HG02840 (cell line): ENCODE measurements at regions not wholly inside any gene's neighbourhood (a gene's known extent, or its start where the extent isn't known, plus 50 kb on each side); places are given as distances from the start of the nearest gene placed in this dataset.

Experiments used
- ATAC-seq: cut with Tn5 transposase; IDR thresholded peaks from one replicate; pipeline ENCODE4 v1.9.1; 2021; ENCODE audit warnings: mild to moderate bottlenecking, moderate library complexity, moderate number of reproducible peaks; ENCODE audit not compliant: unreplicated experiment, low FRiP score

DNA sequence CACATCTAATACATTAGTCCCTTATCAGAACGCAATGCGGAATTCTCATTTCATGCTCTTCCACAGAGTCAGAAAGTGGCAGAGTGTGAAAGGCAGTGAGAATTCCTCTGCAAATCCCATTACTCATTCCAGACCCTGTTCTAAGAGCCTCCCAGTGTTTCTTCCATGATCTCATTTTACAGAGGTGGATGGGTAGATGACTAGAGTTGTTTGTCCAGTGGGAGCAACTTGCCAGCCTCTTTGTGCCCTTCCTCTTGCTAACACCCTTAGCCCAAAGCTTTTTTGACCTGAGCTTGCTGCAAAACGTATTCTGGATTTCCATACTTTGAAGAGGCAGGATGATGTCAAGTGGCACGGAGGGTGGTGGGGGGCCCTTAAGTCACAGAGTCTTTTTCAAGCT, 467.7 kb upstream of the RGPD4 start:
- ATAC-seq, result no peak

DNA sequence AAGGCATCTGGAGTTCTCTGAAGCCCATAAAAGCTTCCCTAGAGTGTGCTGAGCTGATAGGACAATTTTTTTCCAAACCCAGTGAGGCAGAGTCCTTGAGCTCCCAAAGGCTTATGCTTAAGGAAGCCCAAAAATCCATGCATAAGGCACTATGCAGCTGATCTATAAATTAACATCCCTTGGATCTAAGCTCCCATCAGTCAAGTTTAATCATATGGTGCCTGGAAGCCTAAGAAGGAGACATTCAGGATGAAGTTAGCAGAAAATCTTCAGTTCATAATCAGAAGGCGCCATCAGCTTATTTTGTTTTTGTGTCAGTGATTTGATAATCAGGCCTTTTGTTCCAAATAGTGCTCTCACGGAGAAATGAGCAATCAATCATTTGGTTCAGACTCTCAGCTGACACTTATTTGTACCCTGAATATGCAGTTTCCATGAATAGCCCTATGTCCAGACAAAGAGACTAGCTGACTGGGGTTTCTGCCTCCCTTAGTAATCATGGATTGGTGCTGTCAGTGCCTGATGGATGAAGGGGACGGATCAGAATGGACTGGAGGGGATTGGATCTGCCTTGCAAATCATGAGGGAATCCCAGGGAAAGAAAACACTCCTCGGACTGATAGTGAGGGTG, 464.8 kb upstream of the RGPD4 start:
- ATAC-seq, result no peak

DNA sequence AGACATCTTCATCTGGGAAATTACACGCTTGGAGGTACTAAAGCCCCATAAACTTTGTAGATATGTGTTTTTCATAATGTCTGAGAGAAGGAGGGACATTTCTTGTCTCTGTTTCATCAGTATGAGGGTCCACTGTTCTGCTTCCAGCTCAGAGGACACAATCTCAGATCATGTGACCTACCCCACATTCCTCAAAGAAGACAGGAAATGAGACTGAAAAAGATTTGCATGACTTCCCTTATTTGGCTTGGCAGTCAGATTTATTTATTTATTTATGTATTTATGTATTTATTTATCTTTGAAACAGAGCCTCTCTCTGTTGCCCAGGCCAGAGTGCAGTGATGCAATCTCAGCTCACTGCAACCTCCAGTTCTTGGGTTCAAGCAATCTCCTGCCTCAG, 463.7 kb upstream of the RGPD4 start:
- ATAC-seq, result no peak

DNA sequence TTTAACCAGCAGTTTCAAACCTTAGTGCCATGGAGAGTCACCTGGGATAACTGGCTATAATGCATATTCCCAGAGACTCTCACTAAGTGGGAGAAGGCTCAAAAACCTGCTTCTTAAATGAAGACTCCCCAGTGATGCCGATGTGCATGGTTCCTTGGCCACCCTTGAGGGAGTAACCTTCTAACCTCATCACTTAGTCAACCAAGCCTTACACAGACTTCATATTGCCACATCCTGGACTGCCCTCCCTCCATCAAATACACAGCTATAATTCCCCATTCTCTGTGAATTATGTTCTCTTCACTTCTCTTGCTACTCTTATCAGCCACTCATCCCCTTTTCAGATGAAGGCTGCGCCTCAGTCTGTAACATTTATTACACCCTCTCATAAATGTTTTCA, 462.9 kb upstream of the RGPD4 start:
- ATAC-seq, result no peak

DNA sequence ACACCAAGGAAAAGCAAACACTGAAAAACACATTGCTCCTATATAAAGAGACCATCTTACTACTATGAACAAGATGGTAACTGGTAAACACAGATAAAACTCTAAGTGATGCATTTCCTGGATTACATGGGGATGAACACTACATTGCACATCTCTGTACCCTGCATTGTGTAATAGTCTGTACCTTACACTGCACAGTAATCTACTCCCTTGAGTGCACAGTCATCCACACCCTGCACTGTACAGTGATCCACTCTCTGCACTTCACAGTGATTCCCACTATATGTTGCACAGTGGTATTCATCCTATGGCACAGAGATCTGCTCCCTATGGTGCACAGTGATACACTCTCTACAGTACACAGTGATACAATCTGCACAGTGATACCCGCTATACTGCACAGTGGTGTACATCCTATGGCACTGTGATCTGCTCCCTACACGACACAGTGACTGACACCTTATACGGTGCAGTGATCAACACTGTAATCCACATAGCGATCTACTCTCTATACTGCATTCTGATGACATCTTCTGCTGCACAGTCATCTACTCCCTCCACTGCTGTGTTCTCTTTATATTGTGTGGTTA, 462.2 kb upstream of the RGPD4 start:
- ATAC-seq, result no peak

DNA sequence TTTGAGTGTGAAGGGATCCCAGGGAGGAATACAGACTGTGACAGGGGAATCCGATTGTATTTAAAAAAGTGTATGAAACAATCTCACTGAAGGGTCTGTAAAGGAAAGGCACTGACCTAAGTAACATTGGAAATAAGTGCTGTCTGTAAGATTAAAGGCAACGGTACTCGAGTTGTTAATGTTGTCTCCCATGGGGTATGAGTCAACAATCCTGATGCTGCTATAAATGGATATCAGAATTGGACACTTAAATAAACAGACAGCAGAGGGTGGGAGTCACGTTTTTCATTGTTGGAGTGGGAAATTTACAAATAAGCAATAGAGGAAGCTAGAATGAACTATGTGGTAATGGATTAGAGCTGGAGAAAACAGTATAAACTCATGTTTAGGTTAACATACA, 452.4 kb upstream of the RGPD4 start:
- ATAC-seq, result no peak

DNA sequence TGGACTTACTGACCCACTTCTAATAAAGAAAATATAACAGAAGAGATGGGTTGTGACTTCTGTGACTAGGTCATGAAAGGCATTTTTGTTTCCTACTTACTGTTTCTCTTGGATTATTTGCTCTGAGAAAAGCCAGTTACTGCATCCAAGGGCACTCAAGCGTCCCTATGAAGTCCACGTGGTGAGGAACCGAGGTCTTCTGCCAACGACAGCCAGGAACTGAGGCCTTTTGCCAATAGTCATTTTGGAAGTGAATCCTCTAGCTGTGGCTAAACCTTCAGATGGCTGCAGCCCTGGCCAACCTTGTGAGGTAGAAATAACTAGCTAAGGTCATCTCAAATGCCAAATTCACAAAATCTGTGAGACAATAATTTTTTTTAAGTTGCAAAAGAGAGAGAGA, 449.8 kb upstream of the RGPD4 start:
- no peak for ATAC-seq

DNA sequence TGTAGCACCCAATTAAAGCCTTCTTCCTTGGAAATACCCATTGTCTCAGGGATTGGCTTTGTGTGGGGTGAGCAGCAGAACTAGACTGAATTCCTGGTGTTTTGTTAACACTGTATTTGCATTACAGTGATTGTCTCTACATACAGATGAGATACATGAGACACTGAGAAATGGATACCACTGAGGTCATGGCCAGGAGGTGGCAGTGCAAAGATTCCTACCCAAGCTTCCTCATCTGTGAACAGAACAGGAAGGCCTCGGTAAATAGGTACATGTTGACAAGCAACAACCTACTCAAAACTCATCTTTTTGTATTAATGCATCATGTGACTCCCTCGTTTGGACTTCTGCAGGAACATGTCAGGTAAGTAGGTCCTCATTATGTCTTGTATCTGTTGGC, 445.8 kb upstream of the RGPD4 start:
- no peak for ATAC-seq

DNA sequence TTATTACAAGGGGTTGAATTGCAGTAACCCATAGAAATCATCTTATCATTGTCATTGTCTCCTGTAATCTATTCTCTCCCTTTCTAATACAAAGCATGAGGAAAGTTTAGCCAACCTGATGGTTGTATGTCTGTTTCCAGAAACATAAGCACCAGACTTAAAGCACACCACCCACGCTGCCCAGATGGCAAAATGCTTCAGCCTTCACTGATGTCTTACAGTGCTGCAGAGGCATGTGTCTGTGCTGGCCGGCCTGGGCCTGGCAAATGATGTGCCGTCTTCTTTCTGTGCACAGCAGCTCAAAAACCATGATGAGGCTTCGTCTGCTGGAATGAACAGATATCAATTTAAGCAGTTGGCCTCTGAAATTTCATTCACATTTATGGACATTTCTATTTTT, 443.0 kb upstream of the RGPD4 start:
- no peak for ATAC-seq

DNA sequence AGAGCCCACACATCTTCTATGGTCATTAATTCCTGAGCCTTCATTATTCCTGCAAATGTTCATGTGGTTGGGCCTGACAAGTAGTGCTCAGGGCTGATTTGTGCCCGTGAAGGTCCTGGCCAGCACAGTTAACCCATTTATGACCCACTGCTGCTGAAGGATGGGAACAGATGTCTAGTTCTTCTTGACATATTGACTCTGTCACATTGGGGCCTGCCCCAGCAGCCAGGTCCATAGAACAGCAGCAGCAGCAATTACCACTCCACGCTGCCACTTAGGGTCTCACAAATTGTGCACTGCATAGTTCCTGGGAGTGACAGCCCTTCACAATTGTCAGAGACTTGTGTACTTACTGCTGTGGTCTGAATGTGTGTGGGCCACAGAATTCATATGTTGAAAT, 442.3 kb upstream of the RGPD4 start:
- no peak for ATAC-seq

DNA sequence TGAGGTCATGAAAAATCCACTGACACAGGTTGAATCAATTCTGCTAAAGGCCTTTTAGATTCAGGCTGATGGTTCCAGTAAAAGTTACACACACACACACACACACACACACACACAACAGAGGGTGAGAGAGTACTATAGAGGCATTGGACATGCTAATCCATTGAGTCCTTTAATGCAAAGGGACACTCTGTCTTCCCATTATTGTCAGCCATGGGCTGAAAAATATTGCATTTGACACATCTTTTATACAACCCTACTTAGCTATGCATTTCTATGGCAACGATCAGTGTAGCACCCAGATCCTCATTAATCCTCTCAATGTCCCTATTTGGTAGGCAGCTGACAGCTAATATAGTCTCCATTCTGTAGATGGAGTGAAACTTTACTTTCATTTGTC, 440.8 kb upstream of the RGPD4 start:
- ATAC-seq, result no peak

DNA sequence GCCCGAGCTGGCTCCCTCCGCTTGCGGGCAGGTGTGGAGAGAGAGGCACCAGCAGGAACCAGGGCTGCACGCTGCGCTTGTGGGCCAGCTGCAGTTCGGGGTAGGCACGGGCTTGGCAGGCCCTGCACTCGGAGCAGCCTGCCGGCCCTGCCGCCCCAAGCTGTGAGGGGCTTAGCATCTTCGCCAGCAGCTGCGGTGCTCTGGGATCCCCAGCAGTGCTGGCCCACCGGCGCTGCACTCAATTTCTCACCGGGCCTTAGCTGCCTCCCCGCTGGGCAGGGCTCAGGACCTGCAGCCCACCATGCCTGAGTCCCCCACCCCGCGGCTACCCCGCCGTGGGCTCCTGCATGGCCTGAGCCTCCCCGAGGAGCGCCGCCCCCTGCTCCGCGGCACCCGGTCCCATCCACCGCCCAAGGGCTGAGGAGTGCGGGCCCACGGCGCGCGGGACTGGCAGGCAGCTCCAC, 434.4 kb upstream of the RGPD4 start:
- ATAC-seq, result no peak

DNA sequence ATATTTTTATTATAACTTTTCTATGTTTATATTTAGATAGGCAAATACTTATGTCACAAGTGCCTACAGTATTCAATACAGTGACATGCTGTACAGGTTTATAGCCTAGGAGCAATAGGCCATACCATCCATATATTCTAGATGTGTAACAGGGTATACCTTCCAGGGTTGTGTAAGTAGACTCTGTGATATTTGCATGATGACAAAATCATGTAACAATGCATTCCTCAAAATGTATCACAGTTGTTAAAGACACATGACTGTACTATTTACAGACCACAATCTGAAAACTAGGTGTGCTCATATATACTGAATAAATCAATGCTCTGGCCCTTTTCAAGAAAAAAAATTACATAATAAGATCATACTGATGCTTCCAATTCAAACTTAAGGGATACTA, 433.2 kb upstream of the RGPD4 start:
- no peak for ATAC-seq

DNA sequence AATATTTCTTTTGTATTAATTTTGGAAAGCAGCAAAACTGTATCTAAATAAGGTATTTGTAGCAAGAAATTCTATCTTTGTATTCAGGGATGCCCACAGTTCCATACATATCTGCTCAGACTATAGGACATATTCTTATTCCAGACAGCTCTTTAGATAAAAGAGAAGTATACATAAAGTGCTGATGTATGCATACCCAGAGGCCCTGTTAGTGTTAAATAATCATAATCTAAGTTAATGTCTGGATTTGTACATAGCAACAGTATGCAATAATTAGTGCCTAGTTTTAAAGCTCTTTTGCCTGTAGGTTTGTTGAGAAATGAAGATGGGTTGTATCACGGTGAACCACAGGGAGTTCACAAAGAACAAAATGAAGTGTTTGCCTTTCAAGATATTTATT, 428.0 kb upstream of the RGPD4 start:
- ATAC-seq, result no peak

DNA sequence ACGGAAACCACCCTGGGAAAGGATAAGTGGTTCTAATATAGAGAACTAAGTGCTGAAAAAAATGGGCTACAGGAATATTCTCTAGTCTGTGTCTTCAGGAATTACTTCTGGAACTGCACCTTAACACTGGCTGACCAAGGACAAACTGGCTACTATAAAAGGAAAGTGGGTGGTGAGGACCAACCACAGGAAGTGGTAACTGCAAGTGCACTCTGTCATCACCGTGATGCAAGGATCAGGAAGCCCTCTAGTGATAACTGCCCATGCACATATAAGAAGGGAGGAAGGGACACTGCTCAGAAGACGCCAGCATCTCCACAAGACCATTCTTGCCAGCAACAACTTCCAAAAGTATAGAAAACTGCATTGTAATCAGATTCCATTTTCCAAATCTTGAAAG, 424.4 kb upstream of the RGPD4 start:
- ATAC-seq, result no peak

DNA sequence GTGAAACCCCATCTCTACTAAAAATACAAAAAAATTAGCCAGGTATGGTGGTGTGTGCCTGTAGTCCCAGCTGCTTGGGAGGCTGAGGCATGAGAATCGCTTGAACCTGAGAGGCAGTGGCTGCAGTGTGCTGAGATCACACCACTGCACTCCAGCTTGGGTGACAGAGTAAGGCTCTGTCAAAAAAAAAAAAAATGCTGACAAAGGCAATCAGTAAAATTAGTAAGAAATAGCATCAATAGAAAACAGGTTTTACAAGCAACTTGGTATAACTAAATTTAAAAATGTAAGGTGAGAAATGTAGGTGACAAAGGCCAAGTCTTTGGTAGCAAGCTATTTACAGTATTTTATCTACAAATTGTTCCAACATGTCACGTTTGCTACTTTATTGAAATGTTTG, 421.4 kb upstream of the RGPD4 start:
- ATAC-seq, result no peak

DNA sequence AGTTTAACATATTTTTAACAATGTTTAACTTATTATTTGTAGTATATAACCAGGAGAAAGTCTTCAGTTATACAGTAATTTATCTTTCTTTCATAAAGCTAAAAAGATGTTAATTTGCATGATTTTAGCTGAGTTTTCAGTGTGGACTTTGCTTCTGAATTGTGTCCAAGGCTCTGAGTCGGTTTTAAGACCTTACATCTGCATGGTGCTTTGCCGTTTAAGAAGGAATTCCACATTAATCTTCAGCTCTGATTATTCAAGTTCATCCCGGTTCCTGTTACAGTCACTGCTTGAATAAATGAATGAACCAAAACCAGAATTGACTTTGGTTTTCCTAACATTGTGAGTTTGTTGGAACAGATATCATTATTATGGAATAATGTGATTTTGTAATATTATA, 419.7 kb upstream of the RGPD4 start:
- no peak for ATAC-seq

DNA sequence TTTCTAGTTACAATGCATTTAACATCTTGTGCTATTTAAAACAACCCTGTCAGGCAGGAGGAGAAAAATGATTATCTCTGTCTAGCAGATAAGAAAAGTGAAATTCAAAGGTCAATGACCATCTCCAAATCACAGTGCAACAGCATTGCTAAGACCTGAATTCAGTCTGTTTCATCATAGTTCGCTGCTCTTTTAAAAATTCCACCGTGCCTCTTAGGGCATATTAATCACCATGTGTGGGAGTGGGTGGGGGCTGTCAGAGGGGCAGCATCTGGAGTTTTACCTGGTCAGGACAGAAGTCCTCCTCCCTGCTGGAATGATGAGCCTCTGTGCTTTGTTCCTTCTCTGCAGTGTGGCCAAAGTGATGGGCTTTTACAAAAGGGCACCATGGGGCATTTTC, 418.7 kb upstream of the RGPD4 start:
- ATAC-seq, result no peak

DNA sequence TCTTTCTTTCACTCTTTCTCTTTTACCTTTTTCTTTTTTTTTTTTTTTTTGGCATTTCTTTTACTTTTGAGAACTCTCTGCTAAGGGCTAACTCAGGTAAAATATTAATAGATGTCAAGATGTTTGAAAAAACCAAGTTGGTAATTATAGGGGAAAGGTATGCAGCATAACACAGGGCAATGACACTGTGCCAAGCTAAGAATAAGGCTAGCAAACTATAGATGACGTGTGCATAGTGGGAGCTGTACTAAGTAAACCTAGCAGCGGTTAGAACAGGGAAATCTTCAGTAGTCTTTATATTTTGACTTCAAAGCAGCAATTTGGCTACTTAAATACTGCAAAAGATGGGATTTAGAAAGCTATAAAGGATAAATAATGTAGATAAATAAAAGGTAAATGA, 415.4 kb upstream of the RGPD4 start:
- no peak for ATAC-seq

DNA sequence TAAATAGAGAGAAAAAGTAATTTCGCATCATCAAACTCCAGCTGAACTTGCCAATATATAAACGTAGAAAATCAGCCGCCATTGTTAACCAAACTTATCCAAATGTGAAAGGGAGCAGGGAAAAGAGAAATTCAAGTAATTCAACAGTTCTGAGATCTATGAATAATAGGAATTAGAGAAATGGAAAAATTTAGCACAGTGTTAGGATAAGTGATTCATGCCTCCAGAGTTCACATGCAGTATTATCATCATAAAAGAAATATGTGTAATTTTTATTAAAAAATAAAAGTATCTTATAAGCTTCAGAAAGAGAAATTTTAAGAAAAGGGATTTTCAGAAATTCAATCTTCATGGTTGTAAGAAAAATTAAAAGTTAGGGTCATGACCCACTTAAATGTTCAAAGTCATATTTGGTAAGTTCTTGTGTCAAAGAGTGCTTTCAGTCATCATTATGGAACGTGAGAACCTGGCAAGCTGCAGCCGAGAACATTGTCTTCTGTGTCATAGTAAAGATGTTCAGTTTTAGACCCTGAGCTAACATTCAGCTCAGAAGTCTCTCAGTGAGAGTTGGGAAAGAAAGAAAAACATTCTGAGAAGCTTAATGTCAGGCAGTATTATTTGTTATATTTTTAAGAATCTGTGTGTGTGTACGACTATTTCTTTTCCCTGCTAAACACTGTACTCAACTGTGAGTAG, 414.3 kb upstream of the RGPD4 start:
- no peak for ATAC-seq

DNA sequence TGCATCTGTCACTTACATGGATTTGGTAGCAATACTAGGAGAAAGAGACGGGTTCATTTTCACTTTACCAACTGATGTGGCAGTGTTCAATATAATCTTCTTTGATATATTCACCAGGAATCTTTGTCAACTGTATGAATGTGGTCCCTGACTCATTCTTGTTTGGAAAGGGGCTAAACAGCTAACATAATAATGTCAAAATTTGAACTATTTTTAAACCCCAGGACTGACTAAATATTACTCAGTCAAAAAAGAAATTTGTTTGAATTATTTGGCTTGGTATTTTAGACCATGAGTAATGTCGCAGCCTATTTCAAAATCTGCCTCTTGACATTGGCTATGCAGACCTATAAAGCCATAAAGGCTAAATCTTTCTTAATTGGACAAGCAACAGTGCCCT, 413.7 kb upstream of the RGPD4 start:
- ATAC-seq, result no peak

DNA sequence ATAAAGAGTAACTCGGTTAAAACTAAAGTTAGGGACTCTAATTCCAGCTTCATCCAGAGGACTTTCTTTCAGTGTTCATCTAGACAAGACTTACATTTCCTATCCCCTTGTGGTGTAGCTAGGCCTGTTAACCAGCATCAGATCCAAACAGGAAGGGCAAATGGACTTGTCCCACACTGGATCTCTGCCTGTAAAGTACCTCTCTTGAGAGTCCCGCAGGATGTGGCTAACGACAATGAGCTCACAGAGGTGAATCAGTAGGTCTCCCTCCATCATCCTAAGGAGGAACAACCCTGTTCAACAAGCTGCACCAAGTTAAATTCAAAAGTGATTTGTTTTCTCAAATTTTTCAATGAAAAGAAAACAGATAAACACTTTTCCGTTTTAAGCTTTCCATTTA, 412.3 kb upstream of the RGPD4 start:
- no peak for ATAC-seq
